ENCODE measurements at regions not wholly inside any gene's neighbourhood (a gene's known extent, or its start where the extent isn't known, plus 50 kb on each side); places are given as distances from the start of the nearest gene placed in this dataset.

- TF ChIP-seq CTCF (IDR thresholded peaks at IDR 0.05), result no peak
- no peak for TF ChIP-seq POLR2A (IDR thresholded peaks at IDR 0.05)
These were observed 286.2 kb downstream of the ZNF516 start for GRCh38 chr18:76208678-76209306.
